WTC11 (cell line): ENCODE measurements at regions not wholly inside any gene's neighbourhood (a gene's known extent, or its start where the extent isn't known, plus 50 kb on each side); places are given as distances from the start of the nearest gene placed in this dataset.

Experiments
- ATAC-seq: fragments of 200-7000 bp; cut with Tn5 transposase; 2 replicates; pipeline ENCODE4 v1.10.0; 2021; ENCODE audit warnings: mild to moderate bottlenecking, moderate library complexity
- CTCF ChIA-PET: fragments of 300-600 bp; sonication (Branson Sonifier 250); formaldehyde crosslinking; loops from one replicate; lab custom pipeline; 2021; ENCODE audit warnings: antibody characterized with exemption; lab: Charles Lee
- POLR2A ChIA-PET: fragments of 350-600 bp; sonication (Branson Sonifier 250); formaldehyde crosslinking; loops from one replicate; lab custom pipeline; 2021; ENCODE audit warnings: antibody characterized with exemption; lab: Charles Lee
- DNase-seq: peaks from one replicate; pipeline ENCODE4 v3.0.0; 2021; ENCODE audit warnings: low spot score
- H3K27ac Mint-ChIP-seq: 2 replicates; pipeline ENCODE4 v1.8.0; 2021; ENCODE audit warnings: mixed read lengths
- H3K27me3 Mint-ChIP-seq: 2 replicates; pipeline ENCODE4 v1.8.0; 2021; ENCODE audit warnings: low read depth, mild to moderate bottlenecking, moderate library complexity, mixed read lengths
- H3K36me3 Mint-ChIP-seq: 2 replicates; pipeline ENCODE4 v1.8.0; 2021; ENCODE audit warnings: mixed read lengths
- H3K4me1 Mint-ChIP-seq: 2 replicates; pipeline ENCODE4 v1.8.0; 2022; ENCODE audit warnings: mixed read lengths
- H3K4me3 Mint-ChIP-seq: 2 replicates; pipeline ENCODE4 v1.8.0; 2021; ENCODE audit warnings: mild to moderate bottlenecking, moderate library complexity, mixed read lengths
- H3K9me3 Mint-ChIP-seq: 2 replicates; pipeline ENCODE4 v1.8.0; 2021; ENCODE audit warnings: mixed read lengths
- E2F5 ChIP-seq: sonication (generic); formaldehyde crosslinking; IDR thresholded peaks from 2 replicates; pipeline ENCODE4 v1.8.1; 2022; ENCODE audit warnings: mild to moderate bottlenecking, moderate library complexity, missing genetic modification reagents
- ERG ChIP-seq: fragments of 250-450 bp; sonication (Bioruptor Pico); IDR thresholded peaks from 2 replicates; pipeline ENCODE4 v1.8.0; 2021; ENCODE audit warnings: mild to moderate bottlenecking
- FOXJ3 ChIP-seq: sonication (generic); formaldehyde crosslinking; IDR thresholded peaks from 2 replicates; pipeline ENCODE4 v1.9.0; 2021; ENCODE audit warnings: missing genetic modification reagents, mild to moderate bottlenecking, borderline replicate concordance
- FOXK1 ChIP-seq: sonication (generic); formaldehyde crosslinking; IDR thresholded peaks from 2 replicates; pipeline ENCODE4 v1.8.0; 2022; ENCODE audit warnings: mild to moderate bottlenecking, moderate library complexity, missing genetic modification reagents
- FOXP4 ChIP-seq: sonication (generic); formaldehyde crosslinking; IDR thresholded peaks from 2 replicates; pipeline ENCODE4 v1.8.0; 2022; ENCODE audit warnings: mild to moderate bottlenecking, missing genetic modification reagents
- GTF2I ChIP-seq: fragments of 250-450 bp; sonication (Bioruptor Pico); conservative IDR thresholded peaks from 2 replicates; pipeline ENCODE4 v1.4.0; 2021; ENCODE audit warnings: mild to moderate bottlenecking
- KAT7 ChIP-seq: sonication (generic); formaldehyde crosslinking; IDR thresholded peaks from 2 replicates; pipeline ENCODE4 v1.8.1; 2023; ENCODE audit warnings: missing genetic modification reagents, mild to moderate bottlenecking, borderline replicate concordance
- RORB ChIP-seq: fragments of 250-450 bp; sonication (Bioruptor Pico); IDR thresholded peaks from 2 replicates; pipeline ENCODE4 v1.9.0; 2021; ENCODE audit warnings: mild to moderate bottlenecking
- ZNF219 ChIP-seq: sonication (generic); formaldehyde crosslinking; IDR thresholded peaks from 2 replicates; pipeline ENCODE4 v1.8.0; 2023; ENCODE audit warnings: missing genetic modification reagents, mild to moderate bottlenecking, borderline replicate concordance
- ZNF671 ChIP-seq: fragments of 250-450 bp; sonication (Bioruptor Pico); IDR thresholded peaks from 2 replicates; pipeline ENCODE4 v1.8.0; 2021; ENCODE audit warnings: mild to moderate bottlenecking
- TF ChIP-seq, protein P1 (sequence below): sonication (generic); formaldehyde crosslinking; IDR thresholded peaks from 2 replicates; pipeline ENCODE4 v1.8.1; 2022; ENCODE audit warnings: mild to moderate bottlenecking, missing genetic modification reagents, moderate library complexity, borderline replicate concordance
- TF ChIP-seq, protein P2 (sequence below): sonication (generic); formaldehyde crosslinking; IDR thresholded peaks from 2 replicates; pipeline ENCODE4 v1.8.1; 2023; ENCODE audit warnings: mild to moderate bottlenecking, missing genetic modification reagents
- TF ChIP-seq, protein P3 (sequence below): fragments of 250-450 bp; sonication (Bioruptor Pico); IDR thresholded peaks from 2 replicates; pipeline ENCODE4 v1.9.0; 2021; ENCODE audit warnings: mild to moderate bottlenecking, borderline replicate concordance
- TF ChIP-seq, protein P4 (sequence below): sonication (generic); formaldehyde crosslinking; IDR thresholded peaks from 2 replicates; pipeline ENCODE4 v1.8.1; 2023; ENCODE audit warnings: mild to moderate bottlenecking, moderate library complexity, missing genetic modification reagents

- Mint-ChIP-seq H3K4me3 (no peak overlapping the region), H3K36me3 (no peaks in the 10 kb centered on the region), H3K4me1 (no peaks in the 10 kb centered on the region; the same call in 1 of the 2 replicates), H3K27me3 (peaks cover 3% of the 10 kb centered on the region; the same call in 1 of the 2 replicates)
- POLR2A ChIA-PET: no interaction called here
- no peak for ATAC-seq
- no peak for TF ChIP-seq E2F5 (CRISPR knock-in tag)
- TF ChIP-seq, protein P1, sequence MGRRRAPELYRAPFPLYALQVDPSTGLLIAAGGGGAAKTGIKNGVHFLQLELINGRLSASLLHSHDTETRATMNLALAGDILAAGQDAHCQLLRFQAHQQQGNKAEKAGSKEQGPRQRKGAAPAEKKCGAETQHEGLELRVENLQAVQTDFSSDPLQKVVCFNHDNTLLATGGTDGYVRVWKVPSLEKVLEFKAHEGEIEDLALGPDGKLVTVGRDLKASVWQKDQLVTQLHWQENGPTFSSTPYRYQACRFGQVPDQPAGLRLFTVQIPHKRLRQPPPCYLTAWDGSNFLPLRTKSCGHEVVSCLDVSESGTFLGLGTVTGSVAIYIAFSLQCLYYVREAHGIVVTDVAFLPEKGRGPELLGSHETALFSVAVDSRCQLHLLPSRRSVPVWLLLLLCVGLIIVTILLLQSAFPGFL: no peak
- TF ChIP-seq, protein P2, sequence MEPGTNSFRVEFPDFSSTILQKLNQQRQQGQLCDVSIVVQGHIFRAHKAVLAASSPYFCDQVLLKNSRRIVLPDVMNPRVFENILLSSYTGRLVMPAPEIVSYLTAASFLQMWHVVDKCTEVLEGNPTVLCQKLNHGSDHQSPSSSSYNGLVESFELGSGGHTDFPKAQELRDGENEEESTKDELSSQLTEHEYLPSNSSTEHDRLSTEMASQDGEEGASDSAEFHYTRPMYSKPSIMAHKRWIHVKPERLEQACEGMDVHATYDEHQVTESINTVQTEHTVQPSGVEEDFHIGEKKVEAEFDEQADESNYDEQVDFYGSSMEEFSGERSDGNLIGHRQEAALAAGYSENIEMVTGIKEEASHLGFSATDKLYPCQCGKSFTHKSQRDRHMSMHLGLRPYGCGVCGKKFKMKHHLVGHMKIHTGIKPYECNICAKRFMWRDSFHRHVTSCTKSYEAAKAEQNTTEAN (CRISPR knock-in tag): no peak
- TF ChIP-seq, protein P3, sequence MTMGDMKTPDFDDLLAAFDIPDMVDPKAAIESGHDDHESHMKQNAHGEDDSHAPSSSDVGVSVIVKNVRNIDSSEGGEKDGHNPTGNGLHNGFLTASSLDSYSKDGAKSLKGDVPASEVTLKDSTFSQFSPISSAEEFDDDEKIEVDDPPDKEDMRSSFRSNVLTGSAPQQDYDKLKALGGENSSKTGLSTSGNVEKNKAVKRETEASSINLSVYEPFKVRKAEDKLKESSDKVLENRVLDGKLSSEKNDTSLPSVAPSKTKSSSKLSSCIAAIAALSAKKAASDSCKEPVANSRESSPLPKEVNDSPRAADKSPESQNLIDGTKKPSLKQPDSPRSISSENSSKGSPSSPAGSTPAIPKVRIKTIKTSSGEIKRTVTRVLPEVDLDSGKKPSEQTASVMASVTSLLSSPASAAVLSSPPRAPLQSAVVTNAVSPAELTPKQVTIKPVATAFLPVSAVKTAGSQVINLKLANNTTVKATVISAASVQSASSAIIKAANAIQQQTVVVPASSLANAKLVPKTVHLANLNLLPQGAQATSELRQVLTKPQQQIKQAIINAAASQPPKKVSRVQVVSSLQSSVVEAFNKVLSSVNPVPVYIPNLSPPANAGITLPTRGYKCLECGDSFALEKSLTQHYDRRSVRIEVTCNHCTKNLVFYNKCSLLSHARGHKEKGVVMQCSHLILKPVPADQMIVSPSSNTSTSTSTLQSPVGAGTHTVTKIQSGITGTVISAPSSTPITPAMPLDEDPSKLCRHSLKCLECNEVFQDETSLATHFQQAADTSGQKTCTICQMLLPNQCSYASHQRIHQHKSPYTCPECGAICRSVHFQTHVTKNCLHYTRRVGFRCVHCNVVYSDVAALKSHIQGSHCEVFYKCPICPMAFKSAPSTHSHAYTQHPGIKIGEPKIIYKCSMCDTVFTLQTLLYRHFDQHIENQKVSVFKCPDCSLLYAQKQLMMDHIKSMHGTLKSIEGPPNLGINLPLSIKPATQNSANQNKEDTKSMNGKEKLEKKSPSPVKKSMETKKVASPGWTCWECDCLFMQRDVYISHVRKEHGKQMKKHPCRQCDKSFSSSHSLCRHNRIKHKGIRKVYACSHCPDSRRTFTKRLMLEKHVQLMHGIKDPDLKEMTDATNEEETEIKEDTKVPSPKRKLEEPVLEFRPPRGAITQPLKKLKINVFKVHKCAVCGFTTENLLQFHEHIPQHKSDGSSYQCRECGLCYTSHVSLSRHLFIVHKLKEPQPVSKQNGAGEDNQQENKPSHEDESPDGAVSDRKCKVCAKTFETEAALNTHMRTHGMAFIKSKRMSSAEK: no peak
- no peak for TF ChIP-seq RORB (CRISPR knock-in tag)
- TF ChIP-seq ZNF219 (CRISPR knock-in tag): no peak
- TF ChIP-seq, protein P4, sequence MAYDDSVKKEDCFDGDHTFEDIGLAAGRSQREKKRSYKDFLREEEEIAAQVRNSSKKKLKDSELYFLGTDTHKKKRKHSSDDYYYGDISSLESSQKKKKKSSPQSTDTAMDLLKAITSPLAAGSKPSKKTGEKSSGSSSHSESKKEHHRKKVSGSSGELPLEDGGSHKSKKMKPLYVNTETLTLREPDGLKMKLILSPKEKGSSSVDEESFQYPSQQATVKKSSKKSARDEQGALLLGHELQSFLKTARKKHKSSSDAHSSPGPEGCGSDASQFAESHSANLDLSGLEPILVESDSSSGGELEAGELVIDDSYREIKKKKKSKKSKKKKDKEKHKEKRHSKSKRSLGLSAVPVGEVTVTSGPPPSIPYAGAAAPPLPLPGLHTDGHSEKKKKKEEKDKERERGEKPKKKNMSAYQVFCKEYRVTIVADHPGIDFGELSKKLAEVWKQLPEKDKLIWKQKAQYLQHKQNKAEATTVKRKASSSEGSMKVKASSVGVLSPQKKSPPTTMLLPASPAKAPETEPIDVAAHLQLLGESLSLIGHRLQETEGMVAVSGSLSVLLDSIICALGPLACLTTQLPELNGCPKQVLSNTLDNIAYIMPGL (CRISPR knock-in tag): no peak
- TF ChIP-seq ZNF671 (CRISPR knock-in tag): no peak
- no peak for TF ChIP-seq ERG (CRISPR knock-in tag)
- TF ChIP-seq FOXP4: no peak
- TF ChIP-seq FOXJ3 (CRISPR knock-in tag): no peak
- TF ChIP-seq, all 79 proteins: peak for 0
- Mint-ChIP-seq H3K9me3 (peaks cover 9% of the 10 kb centered on the region), H3K27ac (no peak overlapping the region)
- CTCF ChIA-PET: no interaction called here
- no peak for DNase-seq
These were observed 322.6 kb upstream of the ZNF32 start for GRCh38 chr10:43971306-43971705.

GRCh38 chr10:43970717-43971116 is 322.0 kb upstream of the ZNF32 start:
- ChIA-PET CTCF (no interaction called here), POLR2A (no interaction called here)
- no peaks in the 10 kb centered on the region for H3K36me3 Mint-ChIP-seq
- no peak for ATAC-seq
- TF ChIP-seq FOXK1 (CRISPR knock-in tag) (no peak), KAT7 (CRISPR knock-in tag) (no peak), GTF2I (CRISPR knock-in tag) (no peak)
- H3K9me3 Mint-ChIP-seq: peaks cover 9% of the 10 kb centered on the region
- H3K27me3 Mint-ChIP-seq: peaks cover 3% of the 10 kb centered on the region; the same call in 1 of the 2 replicates
- H3K27ac Mint-ChIP-seq: no peak overlapping the region
- no peak overlapping the region for H3K4me3 Mint-ChIP-seq
- no peaks in the 10 kb centered on the region; the same call in 1 of the 2 replicates for H3K4me1 Mint-ChIP-seq
- DNase-seq: no peak
